ENCODE measurements at regions not wholly inside any gene's neighbourhood (a gene's known extent, or its start where the extent isn't known, plus 50 kb on each side); places are given as distances from the start of the nearest gene placed in this dataset.
"Not testable (repeated sequence)": the region's sequence is repeated elsewhere in the genome, so short reads cannot be mapped to it uniquely, and the experiment has no call there.

DNA sequence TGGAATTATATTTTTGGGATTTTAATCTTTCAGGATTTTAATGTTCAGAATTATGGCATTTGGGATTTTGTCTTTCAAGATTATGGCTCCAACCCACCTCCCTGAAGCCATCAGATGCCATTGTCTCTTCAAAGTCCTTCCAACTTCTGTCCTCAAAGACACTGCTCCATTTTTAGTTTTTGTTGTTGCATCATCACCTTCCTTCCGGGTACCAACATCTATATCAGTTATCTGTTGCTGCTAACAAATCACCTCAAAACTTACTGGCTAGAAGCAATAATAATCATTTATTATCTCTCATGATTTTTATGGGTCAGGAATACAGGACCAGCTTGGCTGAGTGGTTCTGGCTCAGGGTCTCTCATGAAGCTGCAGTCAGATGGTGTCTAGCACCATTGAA lies 138.8 kb upstream of the ZBED5 start:
- no peak for DNase-seq

DNA sequence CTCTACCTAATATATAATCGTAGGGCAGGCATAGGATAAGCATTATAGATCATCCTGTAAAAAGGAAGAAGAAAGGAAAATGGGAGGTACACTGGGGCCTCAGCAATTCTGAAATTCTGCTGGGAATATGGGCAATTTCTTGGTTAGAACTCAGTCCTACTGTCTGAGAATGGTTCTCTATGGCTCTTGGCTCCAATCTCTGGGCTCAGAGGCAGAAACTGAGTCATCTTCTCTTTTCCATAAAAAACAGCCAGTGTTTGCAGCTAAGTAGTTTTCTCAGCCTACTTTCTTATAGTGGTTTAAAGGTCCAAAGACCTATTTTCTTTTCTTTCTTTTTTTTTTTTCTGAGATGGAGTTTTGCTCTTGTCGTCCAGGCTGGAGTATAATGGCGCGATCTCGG lies 135.8 kb upstream of the ZBED5 start:
- DNase-seq: no peak

DNA sequence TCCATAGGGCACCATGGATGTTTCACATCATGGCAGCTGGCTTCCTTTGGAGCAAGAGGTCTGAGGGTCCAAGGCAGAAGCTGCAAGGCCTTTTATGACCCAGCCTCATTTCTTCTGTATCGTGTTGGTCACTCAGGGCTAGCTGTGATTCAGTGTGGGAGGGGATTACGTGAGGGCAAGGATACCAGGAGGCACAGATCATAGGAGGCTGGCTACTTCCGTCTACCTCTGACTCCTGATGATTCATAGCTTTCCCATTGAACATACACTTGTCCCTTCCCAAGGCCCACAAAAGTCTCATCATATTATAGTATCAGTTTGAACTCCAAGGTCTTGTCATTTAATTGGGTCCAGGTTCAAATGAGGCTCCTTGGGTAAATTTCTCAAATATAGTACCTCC lies 135.3 kb upstream of the ZBED5 start:
- no peak for DNase-seq

DNA sequence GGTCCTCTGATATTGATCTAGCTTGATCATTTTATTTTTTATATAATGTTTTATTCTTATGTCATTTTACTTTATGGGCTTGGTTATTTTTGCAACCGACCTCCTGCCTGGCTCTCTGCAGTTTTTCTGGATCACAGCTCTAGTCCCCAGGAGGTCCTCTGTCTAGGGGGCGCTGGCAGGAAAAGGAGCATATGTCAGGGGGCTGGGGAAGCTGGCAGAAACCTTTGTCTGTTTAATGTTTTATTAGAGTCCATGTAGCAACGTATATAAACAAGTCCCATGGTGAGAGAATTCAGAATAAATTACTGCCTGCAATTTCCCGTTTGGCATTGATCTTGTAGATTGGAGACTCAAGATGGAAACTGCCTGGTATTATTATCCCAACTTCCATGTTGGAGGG lies 133.5 kb upstream of the ZBED5 start:
- DNase-seq: no peak

DNA sequence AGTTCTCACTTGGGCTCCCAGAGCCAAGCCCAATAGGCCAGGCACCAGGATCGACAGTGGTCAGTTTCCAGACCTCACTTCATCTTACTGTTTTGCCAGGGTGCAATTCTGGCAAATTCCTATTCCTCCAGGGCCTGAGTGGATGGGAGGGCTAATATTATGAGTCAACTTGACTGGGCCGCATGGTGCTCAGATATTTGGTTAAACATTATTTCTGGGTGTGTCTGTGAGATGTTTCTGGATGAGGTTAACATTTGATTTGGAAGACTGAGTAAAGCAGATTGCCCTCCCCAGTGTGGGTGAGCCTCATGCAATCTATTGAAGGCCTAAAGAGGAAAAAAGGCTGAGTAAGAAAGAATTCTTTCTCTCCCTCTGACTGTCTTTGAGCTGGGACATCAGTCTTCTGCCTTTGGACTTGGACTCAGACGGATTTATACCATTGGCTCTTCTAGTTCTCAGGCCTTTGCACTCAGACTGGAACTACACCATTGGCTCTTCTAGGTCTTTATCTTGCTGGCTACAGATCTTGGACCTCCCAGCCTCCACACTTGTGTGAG lies 132.9 kb upstream of the ZBED5 start:
- DNase-seq: no peak

DNA sequence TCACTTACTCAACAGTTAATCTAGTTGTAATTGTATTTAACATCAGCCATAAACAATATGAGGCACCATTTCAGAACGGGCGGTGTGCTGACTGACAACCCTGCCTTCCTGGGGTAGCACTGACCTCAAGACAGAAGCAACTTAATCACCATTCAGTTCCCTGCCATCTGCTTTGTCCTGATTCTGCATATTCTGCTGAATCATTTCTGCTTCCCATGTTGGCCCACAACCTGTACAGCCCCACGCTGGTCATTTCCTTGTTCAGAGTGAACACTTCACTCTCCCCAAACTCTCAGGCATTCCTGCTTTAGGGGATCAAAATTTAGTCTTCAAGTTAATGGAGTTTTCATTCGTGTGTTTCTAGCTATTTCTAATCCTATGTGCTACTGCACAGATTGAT lies 132.3 kb upstream of the ZBED5 start:
- DNase-seq: no peak

DNA sequence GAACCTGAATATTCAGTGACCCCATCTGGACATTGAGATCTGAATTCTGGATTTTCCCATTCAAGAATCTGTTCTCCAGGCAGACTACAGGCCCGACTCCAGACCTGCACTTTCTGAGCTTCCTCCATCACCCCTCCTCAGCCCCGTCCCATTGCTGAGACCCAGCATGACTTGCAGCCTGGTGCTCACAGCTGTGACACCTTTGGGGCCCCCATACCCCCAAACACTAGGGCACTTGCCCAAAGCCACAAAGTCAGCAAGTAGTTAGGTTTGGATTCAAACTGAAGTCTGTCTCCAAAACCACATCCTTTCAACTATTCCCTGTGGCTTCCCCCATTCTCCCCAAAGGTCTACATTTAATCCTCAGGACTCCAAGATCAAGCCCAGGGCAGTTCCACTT lies 128.2 kb upstream of the ZBED5 start:
- no peak for DNase-seq

DNA sequence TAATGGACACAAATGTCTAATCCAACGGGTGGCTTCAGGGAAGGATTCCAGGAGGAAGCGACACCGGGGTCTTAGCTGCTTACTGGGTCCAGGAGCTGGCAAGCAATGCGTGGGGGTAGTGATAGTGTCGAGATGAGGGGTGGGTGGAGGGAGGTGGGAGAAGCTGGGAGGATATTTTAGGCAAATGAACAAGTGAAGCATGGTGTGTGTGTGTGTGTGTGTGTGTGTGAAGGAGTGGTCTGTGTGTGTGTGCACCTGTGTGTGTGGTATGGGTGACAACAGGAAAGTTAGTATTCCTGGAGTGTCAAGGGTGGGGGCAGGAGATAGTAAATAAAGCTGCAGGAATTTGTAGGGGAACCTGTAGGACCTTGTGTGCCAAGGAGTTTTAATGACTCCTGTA lies 126.9 kb upstream of the ZBED5 start:
- no peak for DNase-seq

DNA sequence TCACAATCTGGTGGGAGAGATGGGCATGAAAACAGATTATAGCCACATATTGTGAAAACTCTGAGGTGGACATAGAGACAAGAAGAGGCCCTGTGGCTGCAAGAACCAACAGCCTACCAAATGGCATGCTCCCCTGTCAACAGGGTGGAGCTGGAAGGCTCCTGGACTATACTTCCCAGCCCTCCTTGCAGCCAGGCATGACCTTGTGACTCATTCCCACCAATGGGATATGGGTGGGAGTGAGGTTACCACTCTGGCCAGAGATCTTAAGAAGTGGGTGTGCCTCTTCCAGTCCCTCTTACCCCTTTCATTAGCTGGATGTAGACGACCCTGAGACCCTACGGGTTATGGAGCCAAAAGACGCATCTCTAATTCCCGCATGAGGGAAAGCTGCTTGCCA lies 126.4 kb upstream of the ZBED5 start:
- no peak for DNase-seq

DNA sequence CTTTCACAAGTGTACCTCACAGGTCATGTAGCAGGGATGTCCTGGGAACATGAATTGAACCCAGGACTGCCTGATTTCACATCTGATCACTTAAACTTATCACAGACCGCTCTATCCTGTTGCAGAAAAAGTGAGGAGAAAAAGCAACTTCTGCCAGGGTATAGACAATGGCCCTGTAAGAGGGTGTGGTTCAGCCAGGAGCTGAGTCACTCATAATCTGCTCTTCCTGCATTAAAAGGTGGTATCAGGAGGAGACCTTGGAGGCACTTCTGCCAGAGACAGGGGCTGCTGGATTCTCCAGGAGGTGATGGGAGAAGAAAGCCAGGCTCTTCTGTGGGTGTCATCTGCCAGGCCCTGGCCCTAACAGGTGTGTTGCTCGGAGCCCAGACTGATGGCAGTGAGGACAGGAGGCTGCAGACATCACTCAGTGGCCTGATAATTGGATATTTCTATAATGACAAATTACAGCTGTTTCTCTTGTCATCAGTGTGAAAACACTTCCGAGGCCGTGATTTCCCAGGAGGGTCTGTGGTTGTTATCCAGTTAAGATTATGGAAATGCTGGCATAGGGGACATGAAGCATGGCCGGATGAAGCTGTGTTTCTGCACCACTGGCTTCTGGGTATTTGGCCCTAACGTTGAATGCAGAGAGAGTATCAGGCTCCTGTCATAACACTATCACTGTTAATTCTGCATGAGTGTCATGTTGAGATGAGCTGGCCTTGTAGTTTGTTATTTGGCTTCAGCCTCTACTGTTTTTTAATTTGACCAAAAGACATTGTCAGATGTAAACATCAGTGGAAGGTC lies 125.1 kb upstream of the ZBED5 start:
- no peak for DNase-seq

DNA sequence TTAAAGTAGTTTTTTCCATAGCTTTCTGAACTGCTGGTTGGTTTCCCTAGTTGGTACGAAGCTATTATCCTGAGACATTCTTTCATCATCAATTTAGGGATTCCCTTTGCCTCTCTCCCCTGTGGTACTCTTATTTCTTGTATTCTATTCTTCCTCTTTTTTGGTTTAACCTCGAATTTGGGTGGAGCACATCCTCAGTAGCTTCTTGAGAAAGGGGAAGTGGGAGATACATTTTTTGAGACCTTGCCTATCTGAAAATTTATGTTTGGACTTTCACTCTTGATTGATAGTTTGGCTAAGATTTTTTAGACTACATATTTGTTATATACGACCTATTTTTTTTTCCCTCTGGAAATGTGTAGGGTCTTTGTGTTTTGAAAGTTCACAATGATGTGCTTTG lies 121.7 kb upstream of the ZBED5 start:
- DNase-seq: no peak

DNA sequence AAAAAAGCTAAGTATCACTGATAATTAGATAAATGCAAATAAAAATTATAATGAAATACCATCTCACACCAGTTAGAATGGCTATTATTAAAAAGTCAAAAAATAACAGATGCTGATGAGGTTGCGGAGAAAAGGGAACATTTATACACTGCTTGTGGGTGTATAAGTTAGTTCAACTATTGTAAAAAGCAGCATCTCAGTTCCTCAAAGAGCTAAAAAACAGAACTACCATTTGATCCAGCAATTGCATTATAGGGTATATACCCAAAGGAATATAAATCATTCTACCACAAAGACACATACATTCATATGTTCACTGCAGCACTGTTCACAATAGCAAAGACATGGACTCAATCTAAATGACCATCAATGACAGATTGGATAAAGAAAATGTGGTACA lies 120.3 kb upstream of the ZBED5 start:
- no peak for DNase-seq

DNA sequence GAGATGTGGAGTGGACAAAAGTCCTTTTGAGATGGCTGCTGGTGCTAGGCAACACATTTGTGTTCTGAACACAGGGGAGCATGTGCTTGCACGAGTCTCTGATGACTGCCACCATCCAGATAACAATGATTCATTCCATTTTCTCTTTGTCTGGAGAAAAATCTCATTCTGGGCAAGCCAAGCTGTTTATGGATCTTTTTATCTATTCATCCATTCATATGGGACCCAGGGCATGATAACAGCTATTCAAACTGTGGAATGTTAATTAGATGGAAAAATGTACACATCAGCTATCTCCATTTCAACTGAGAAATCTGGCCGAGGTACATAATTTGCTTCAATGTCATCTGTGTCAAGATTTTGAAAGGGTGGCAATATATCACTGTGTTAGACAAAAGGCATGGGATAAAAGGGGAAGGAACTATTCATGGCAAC lies 117.5 kb upstream of the ZBED5 start:
- no peak for DNase-seq

DNA sequence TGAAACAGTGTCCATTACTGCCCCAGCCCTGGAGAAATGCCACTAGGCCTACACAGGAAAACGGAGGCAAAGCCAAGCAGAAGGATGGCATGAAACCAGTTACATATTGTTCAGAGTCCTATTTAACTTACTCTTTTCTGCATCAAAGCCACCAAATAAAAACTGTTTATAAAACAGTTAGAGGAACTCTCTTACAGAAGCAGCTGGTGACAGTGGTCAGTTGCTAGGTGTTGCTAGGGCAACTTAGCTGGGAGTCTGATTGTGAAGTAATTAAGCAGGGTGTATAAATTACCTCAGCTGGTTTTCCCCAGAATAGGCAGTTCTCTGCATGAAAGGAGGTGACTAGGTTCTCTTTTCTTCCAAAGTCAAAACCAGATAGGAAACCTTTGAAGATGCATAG lies 115.6 kb upstream of the ZBED5 start:
- no peak for DNase-seq

DNA sequence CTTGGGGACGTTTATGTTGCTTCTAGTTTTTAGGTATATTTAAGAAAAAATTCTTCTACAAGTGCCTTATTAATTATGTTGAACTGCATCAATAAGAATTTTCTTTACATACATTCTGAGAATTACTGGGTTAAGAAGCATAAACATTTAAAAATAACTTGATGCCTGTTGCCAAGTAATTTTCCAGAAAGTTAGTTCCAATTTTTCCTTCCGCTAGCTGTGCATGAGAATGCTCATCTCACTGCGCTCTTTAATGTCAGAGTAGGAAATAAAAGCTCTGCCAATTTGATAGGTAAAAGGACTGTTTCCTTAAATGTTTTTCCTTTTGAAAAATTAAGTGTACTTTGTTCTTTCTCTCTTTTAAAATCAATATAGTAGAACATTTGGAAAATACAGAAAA lies 113.1 kb upstream of the ZBED5 start:
- no peak for DNase-seq

DNA sequence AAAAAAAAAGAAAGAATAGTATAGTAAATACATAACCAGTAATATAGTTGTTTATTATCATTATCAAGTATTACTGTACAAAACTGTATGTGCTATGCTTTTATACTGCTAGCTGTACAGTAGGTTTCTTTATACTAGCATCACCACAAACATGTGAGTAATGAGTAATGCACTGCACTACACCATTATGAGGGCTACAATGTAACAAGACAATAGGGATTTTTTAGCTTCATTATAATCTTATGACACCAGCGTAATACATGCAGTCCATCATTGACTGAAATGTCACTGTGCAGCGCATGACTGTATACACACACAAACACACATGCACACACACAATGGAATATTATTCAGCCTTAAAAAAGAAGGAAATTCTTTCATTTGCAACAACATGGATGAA lies 111.5 kb upstream of the ZBED5 start:
- DNase-seq: no peak

DNA sequence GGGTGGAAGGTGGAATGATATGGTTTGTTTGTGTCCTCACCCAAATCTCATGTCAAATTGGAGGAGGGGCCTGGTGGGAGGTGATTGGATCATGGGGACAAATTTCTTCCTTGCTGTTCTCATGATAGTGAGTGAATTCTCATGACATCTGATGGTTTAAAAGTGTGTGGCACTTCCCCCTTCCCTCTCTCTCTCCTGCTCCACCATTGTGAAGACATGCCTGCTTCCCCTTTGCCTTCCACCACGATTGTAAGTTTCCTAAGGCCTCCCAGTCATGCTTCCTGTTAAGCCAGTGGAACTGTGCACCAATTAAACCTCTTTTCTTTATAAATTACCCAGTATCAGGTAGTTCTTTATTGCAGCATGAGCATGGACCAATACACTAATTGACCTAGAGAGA lies 99.0 kb upstream of the ZBED5 start:
- not testable (repeated sequence) for DNase-seq

DNA sequence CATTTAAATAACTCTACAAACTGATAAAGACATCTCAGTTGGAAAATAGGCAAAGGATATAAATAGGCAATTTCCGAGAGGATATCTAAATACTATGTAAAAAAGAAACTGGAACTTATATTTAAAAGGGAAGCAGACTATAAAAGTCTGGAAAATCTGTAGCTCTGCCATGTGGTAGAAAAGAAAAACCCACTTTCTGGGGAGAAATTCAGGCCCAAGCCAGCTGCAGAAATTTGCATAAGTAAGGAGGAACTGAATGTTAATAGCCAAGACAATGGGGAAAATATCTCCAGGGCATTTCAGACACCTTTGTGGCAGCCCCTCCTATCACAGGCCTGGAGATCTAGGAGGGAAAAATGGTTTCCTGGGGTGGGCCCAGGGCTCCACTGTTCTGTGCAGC lies 97.8 kb upstream of the ZBED5 start:
- DNase-seq: no peak

DNA sequence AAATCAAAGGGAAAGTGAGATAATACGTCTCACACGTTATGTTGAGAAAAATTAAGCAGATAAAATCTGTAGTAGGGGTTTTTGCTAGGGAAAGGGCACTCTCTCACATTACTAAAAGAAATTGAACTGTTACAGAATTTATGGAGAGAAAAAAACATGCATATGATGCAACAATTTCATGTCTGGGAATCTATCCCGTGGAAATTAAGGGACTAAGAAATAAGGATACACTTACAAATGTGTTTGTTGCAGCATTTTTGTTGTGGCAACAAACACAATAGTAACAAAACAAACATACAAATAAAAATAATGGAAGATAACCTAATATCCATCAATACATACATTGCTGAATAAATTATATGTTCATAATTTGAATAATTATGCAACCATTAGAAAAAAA lies 96.3 kb upstream of the ZBED5 start:
- DNase-seq: no peak

DNA sequence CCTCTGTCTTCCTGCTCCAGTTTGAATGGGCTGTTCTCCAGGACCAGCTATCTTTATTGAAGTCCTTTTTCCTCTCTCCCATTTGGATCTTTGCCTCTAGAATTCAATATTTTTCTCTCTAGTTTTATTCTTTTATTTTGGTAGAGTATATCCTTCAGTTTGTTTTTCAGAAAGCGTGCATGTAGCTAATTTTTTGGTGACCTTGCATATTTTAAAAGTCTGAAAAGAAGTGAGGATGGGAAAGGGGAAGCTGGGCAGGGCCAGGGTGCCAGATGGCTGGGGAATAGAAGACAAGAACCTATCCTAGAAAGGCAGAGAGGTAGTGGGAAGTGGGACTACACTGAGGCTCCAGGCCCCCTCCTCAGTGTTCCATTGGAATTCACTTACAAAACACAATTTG lies 95.0 kb upstream of the ZBED5 start:
- no peak for DNase-seq

DNA sequence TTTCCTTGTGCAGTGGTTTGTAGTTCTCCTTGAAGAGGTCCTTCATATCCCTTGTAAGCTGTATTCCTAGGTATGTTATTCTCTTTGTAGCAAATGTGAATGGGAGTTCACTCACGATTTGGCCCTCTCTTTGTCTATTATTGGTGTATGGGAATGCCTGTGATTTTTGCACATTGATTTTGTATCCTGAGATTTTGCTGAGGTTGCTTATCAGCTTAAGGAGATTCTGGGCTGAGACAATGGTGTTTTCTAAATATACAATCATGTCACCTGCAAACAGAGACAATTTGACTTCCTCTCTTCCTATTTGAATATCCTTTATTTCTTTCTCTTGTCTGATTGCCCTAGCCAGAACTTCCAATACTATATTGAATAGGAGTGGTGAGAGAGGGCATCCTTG lies 90.1 kb upstream of the ZBED5 start:
- not testable (repeated sequence) for DNase-seq

DNA sequence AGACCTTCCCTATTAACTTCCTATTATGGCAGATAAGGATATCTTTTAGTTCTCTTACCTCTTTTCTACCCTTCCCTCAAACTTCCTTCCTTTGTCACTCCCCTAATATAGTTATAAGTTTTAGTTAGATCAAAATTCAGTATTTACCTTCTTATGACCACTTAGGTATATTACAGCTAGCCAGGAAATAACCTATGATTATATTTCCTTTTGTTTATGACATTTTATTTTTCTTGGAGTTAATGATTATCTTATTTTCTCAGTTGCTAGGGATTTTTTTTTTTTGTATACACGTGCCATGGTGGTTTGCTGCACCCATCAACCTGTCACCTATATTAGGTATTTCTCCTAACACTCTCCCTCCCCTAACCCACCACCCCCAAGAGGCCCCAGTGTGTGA lies 88.2 kb upstream of the ZBED5 start:
- DNase-seq: no peak

DNA sequence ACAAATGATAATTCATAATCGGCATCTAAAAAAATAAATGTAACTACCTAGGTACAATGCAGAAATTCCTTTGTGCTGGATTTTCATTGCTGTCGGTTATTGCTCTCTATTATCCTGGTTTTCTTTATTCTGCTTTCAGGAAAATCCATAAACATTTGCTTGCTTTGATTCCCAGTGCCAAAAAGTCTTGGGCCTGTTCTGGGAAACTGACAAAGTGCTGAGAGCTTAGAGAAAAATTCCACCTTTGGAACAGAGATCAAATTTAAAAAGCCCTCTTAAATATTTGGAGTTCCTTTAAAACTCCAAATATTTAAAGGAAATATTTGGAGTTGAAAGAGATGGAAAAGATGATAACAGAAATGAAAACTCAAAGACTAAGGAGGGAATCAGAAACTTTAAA lies 87.3 kb upstream of the ZBED5 start:
- DNase-seq: no peak

DNA sequence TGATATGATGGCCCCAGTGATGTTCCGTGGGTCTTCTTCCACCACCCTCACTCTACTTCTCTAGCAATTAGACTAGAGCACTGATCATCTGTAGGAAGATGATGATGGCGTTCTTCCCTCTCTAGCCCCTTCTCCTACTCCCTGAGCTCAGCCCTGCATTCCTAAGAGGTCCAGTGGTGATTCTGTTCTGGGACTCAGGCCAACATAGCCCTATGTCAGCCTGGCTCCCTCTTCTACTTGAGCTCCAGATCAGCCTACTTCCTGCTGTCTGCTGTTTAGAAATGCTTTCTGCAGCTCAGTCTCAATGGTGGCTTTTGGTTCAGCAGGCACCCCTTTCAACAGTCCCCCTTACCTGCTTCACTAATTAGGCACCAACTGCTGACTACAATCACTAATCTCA lies 86.1 kb upstream of the ZBED5 start:
- DNase-seq: no peak

DNA sequence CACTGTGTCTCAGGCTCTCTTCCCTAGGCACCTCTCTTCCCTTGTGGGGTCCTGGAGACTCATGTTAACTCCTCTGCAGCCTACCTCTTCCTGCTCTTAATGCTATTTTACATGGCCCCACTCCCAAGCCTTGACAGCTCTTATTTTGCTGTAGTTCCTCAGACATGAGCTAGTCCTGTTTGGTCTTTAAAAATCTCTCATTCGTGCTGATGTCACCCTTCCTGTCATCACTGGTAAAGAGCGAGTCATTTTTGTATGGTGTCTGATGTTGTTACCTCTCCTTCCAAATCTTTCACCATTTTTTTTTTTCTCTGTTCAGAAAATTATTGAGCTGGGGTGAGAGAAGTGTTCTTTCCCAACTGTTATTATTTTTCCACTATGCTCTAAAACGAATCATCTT lies 84.8 kb upstream of the ZBED5 start:
- no peak for DNase-seq
